SK-N-SH (cell line): ENCODE measurements at regions not wholly inside any gene's neighbourhood (a gene's known extent, or its start where the extent isn't known, plus 50 kb on each side); places are given as distances from the start of the nearest gene placed in this dataset.

ENCODE experiments used
- CTCF ChIA-PET: fragments of 300-600, 350-600 bp; formaldehyde crosslinking; extraction: SDS; loops from one replicate; lab custom pipeline; 2021; lab: Yijun Ruan, JAX
- POLR2A ChIA-PET: fragments of 350-600 bp; sonication (Branson Sonifier 250); formaldehyde crosslinking; extraction: SDS; loops from one replicate; lab custom pipeline; 2020; ENCODE audit warnings: antibody characterized with exemption, inconsistent platforms; lab: Yijun Ruan, JAX
- DNase-seq: peaks from one replicate; pipeline ENCODE4 v3.0.0; 2012
- H2AFZ ChIP-seq: fragments of 200-600 bp; sonication (generic); 2 replicates; pipeline ENCODE4 v1.8.1; 2016; ENCODE audit warnings: antibody characterized with exemption, mild to moderate bottlenecking, low read depth
- H3F3A ChIP-seq: fragments of 200-600 bp; sonication (generic); replicated peaks from 2 replicates; pipeline ENCODE3; 2016; ENCODE audit warnings: antibody characterized with exemption, mild to moderate bottlenecking; ENCODE audit not compliant: insufficient read depth
- H3K27ac ChIP-seq, 2 experiments: fragments of 200-500 bp in 1 of 2; fragments of 200-600 bp in 1 of 2; sonication (Bioruptor generic) in 1 of 2; sonication (generic), shearing (Covaris generic) in 1 of 2; 2 replicates each; pipeline versions ENCODE4 v1.5.1 to v1.6.1; 2014 to 2016; ENCODE audit warnings: low read depth in 2 of 2, inconsistent platforms in 1 of 2, low read length in 1 of 2, mild to moderate bottlenecking in 1 of 2, mixed read lengths in 1 of 2
- H3K27me3 ChIP-seq: fragments of 200-600 bp; sonication (generic), shearing (Covaris generic); 2 replicates; pipeline ENCODE4 v1.6.1; 2016; ENCODE audit warnings: mixed run types; ENCODE audit not compliant: insufficient read depth
- H3K36me3 ChIP-seq, 2 experiments: fragments of 200-500 bp in 1 of 2; fragments of 200-600 bp in 1 of 2; sonication (Bioruptor generic) in 1 of 2; sonication (generic) in 1 of 2; replicated peaks in 1 of 2; 2 replicates each; pipeline versions ENCODE3 to v1.5.1; 2014 to 2016; ENCODE audit warnings: low read length in 1 of 2, mild to moderate bottlenecking in 1 of 2; ENCODE audit not compliant: insufficient read depth in 2 of 2, control insufficient read depth in 1 of 2
- H3K4me1 ChIP-seq, 2 experiments: fragments of 200-500 bp in 1 of 2; fragments of 200-600 bp in 1 of 2; sonication (Bioruptor generic) in 1 of 2; sonication (generic), shearing (Covaris generic) in 1 of 2; 2 replicates each; pipeline versions ENCODE4 v1.5.1 to v1.6.1; 2014 to 2016; ENCODE audit warnings: low read depth in 1 of 2, low read length in 1 of 2, mixed run types in 1 of 2; ENCODE audit not compliant: insufficient read depth in 2 of 2, control insufficient read depth in 1 of 2
- H3K4me2 ChIP-seq: fragments of 200-600 bp; sonication (generic), shearing (Covaris generic); 2 replicates; pipeline ENCODE4 v1.6.1; 2017; ENCODE audit warnings: mixed run types
- H3K4me3 ChIP-seq, 2 experiments: fragments of 200-500 bp in 1 of 2; fragments of 200-600 bp in 1 of 2; sonication (Bioruptor generic) in 1 of 2; sonication (generic), shearing (Covaris generic) in 1 of 2; 2 replicates each; pipeline versions ENCODE4 v1.5.1 to v1.8.1; 2014 to 2016; ENCODE audit warnings: low read depth in 2 of 2, inconsistent platforms in 1 of 2, low read length in 1 of 2, mild to moderate bottlenecking in 1 of 2, mixed read lengths in 1 of 2, moderate library complexity in 1 of 2
- H3K79me2 ChIP-seq: fragments of 200-600 bp; sonication (generic); 2 replicates; pipeline ENCODE4 v1.8.1; 2017; ENCODE audit warnings: mild to moderate bottlenecking; ENCODE audit not compliant: insufficient read depth
- H3K9ac ChIP-seq: fragments of 200-600 bp; sonication (generic); 2 replicates; pipeline ENCODE4 v1.6.1; 2017; ENCODE audit warnings: mixed run types
- H3K9me2 ChIP-seq: fragments of 200-600 bp; sonication (generic); 2 replicates; pipeline ENCODE4 v1.6.1; 2017; ENCODE audit warnings: mixed run types
- H3K9me3 ChIP-seq: fragments of 200-600 bp; sonication (generic); 2 replicates; pipeline ENCODE4 v1.6.1; 2017; ENCODE audit warnings: mixed run types, mild to moderate bottlenecking, moderate library complexity
- H4K20me1 ChIP-seq: fragments of 200-600 bp; sonication (generic); 2 replicates; pipeline ENCODE4 v1.6.1; 2017; ENCODE audit warnings: mild to moderate bottlenecking, mixed run types; ENCODE audit not compliant: insufficient read depth
- CTCF ChIP-seq: fragments of 200-600 bp; sonication (generic); IDR thresholded peaks from 2 replicates; pipeline ENCODE4 v1.6.1; 2017; ENCODE audit warnings: antibody characterized with exemption, mild to moderate bottlenecking, moderate library complexity
- EP300 ChIP-seq, 2 experiments: IDR thresholded peaks; 2 replicates each; pipeline versions ENCODE4 v1.4.0 to v1.6.1; 2012; ENCODE audit warnings: borderline replicate concordance in 1 of 2, low read depth in 1 of 2, low read length in 1 of 2
- FOSL2 ChIP-seq: IDR thresholded peaks from 2 replicates; pipeline ENCODE4 v1.4.0; 2012; ENCODE audit warnings: low read depth, mild to moderate bottlenecking, moderate library complexity, borderline replicate concordance
- FOXJ3 ChIP-seq: sonication (generic); formaldehyde crosslinking; IDR thresholded peaks from 2 replicates; pipeline ENCODE4 v1.5.1; 2020; ENCODE audit warnings: mild to moderate bottlenecking, missing genetic modification reagents
- GABPA ChIP-seq: IDR thresholded peaks from 2 replicates; pipeline ENCODE4 v1.4.0; 2012; ENCODE audit warnings: low read depth, mild to moderate bottlenecking
- GATA2 ChIP-seq: sonication (generic); formaldehyde crosslinking; IDR thresholded peaks from 2 replicates; pipeline ENCODE4 v1.5.0; 2020; ENCODE audit warnings: mild to moderate bottlenecking, missing genetic modification reagents
- MAX ChIP-seq: IDR thresholded peaks from 2 replicates; pipeline ENCODE4 v1.4.0; 2012; ENCODE audit warnings: low read depth
- MEF2A ChIP-seq: IDR thresholded peaks from 2 replicates; pipeline ENCODE4 v1.4.0; 2012; ENCODE audit warnings: low read depth, borderline replicate concordance
- NFIC ChIP-seq: IDR thresholded peaks from 2 replicates; pipeline ENCODE4 v1.4.0; 2012; ENCODE audit warnings: borderline replicate concordance
- POLR2AphosphoS5 ChIP-seq: IDR thresholded peaks from 2 replicates; pipeline ENCODE4 v1.6.1; 2012; ENCODE audit warnings: low read depth, low read length
- SMC3 ChIP-seq: IDR thresholded peaks from 2 replicates; pipeline ENCODE4 v1.6.1; 2012; ENCODE audit warnings: low read depth, low read length, improper control_type of control experiment
- TEAD4 ChIP-seq: IDR thresholded peaks from 2 replicates; pipeline ENCODE4 v1.4.0; 2012; ENCODE audit warnings: mild to moderate bottlenecking, borderline replicate concordance; ENCODE audit not compliant: insufficient read depth
- WGBS: methylation state at CpG from one replicate; pipeline ENCODE4 v1.1.6; 2017; ENCODE audit warnings: low lambda C conversion rate; 5-methylcytosine and 5-hydroxymethylcytosine counted together
- TF ChIP-seq, protein P1 (sequence below): IDR thresholded peaks from 2 replicates; pipeline ENCODE4 v1.6.1; 2012; ENCODE audit warnings: mild to moderate bottlenecking, low read depth, low read length, moderate library complexity
- TF ChIP-seq, protein P2 (sequence below): fragments of 150-350 bp; IDR thresholded peaks from 2 replicates; pipeline ENCODE4 v1.6.1; 2017; ENCODE audit warnings: antibody characterized with exemption, low read length, low read depth, borderline replicate concordance

GRCh38 chr3:147655236-147655635 is 246.1 kb downstream of the ZIC1 start:
- Histone ChIP-seq H3K36me3 (no peaks in the 10 kb centered on the region), H3K4me3 (no peak overlapping the region), H3K27me3 (no peaks in the 10 kb centered on the region), H4K20me1 (no peaks in the 10 kb centered on the region), H2AFZ (no peak overlapping the region), H3K9ac (no peak overlapping the region), H3K27ac (no peak overlapping the region), H3K4me1 (peaks cover 0 to 3% of the 10 kb centered on the region in 2 experiments; a peak in 1 of 4 replicates), H3F3A (no peaks in the 10 kb centered on the region), H3K4me2 (no peak overlapping the region), H3K9me3 (no peaks in the 10 kb centered on the region), H3K79me2 (no peaks in the 10 kb centered on the region), H3K9me2 (no peaks in the 10 kb centered on the region)
- POLR2A ChIA-PET, result no interaction called here
- WGBS, result 56% methylated on average over 2 of the region's 2 CpGs
- CTCF ChIA-PET, result interaction anchor here (0.5 to 1.1 kb wide), 2 partner anchors 13 to 104 kb away, joined by 3 to 5 read pairs; no protein-coding TSS in a partner anchor
- no peak for TF ChIP-seq EP300 (IDR thresholded peaks at IDR 0.05; ENCODE audit: borderline replicate concordance in 1 of 2, low read depth in 1 of 2, low read length in 1 of 2)
- no peak for DNase-seq

DNA sequence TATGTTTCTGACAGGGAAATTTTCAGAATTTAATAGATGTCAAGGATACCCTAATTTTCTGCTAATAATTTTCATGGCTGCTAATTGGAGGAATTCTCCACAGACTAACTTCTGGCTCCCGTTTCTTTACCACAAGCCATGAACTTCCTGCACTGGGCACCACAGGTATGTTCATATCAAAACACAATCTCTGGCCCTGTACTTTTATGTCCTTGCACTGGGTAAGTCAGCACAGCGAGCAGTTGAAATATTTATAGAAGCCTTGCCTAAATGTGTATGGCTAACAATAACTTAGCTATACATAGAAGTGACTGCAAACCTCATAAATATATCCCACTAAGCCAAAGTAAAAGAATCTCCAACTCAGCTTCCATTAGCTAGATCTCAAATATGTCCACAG is 246.9 kb downstream of the ZIC1 start:
- no peak overlapping the region for H3K4me3 ChIP-seq
- no peak for DNase-seq
- no peaks in the 10 kb centered on the region for H3F3A ChIP-seq
- H3K9ac ChIP-seq, result no peak overlapping the region
- H3K4me1 ChIP-seq, result peaks cover 0 to 2% of the 10 kb centered on the region in 2 experiments; a peak in 1 of 4 replicates
- POLR2A ChIA-PET, result no interaction called here
- H3K79me2 ChIP-seq, result no peaks in the 10 kb centered on the region
- no peak overlapping the region for H3K27ac ChIP-seq
- 48% methylated on average over 2 of the region's 2 CpGs for WGBS
- CTCF ChIA-PET, result interaction anchor here (1.1 kb wide), 1 partner anchor 13 kb away, joined by 3 read pairs; no protein-coding TSS in a partner anchor
- no peak overlapping the region for H3K4me2 ChIP-seq
- H3K27me3 ChIP-seq, result no peaks in the 10 kb centered on the region
- no peaks in the 10 kb centered on the region for H3K9me3 ChIP-seq
- H3K9me2 ChIP-seq, result no peaks in the 10 kb centered on the region
- no peaks in the 10 kb centered on the region for H4K20me1 ChIP-seq
- TF ChIP-seq GABPA (no peak), MEF2A (no peak), CTCF (no peak), NFIC (no peak), FOXJ3 (CRISPR knock-in tag) (no peak), MAX (no peak), FOSL2 (no peak), POLR2AphosphoS5 (no peak), TEAD4 (no peak), SMC3 (no peak), GATA2 (CRISPR knock-in tag) (no peak)
- TF ChIP-seq, protein P1, sequence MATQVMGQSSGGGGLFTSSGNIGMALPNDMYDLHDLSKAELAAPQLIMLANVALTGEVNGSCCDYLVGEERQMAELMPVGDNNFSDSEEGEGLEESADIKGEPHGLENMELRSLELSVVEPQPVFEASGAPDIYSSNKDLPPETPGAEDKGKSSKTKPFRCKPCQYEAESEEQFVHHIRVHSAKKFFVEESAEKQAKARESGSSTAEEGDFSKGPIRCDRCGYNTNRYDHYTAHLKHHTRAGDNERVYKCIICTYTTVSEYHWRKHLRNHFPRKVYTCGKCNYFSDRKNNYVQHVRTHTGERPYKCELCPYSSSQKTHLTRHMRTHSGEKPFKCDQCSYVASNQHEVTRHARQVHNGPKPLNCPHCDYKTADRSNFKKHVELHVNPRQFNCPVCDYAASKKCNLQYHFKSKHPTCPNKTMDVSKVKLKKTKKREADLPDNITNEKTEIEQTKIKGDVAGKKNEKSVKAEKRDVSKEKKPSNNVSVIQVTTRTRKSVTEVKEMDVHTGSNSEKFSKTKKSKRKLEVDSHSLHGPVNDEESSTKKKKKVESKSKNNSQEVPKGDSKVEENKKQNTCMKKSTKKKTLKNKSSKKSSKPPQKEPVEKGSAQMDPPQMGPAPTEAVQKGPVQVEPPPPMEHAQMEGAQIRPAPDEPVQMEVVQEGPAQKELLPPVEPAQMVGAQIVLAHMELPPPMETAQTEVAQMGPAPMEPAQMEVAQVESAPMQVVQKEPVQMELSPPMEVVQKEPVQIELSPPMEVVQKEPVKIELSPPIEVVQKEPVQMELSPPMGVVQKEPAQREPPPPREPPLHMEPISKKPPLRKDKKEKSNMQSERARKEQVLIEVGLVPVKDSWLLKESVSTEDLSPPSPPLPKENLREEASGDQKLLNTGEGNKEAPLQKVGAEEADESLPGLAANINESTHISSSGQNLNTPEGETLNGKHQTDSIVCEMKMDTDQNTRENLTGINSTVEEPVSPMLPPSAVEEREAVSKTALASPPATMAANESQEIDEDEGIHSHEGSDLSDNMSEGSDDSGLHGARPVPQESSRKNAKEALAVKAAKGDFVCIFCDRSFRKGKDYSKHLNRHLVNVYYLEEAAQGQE, result no peak
- TF ChIP-seq, protein P2, sequence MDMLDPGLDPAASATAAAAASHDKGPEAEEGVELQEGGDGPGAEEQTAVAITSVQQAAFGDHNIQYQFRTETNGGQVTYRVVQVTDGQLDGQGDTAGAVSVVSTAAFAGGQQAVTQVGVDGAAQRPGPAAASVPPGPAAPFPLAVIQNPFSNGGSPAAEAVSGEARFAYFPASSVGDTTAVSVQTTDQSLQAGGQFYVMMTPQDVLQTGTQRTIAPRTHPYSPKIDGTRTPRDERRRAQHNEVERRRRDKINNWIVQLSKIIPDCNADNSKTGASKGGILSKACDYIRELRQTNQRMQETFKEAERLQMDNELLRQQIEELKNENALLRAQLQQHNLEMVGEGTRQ, result no peak
- no peaks in the 10 kb centered on the region for H3K36me3 ChIP-seq
- no peak overlapping the region for H2AFZ ChIP-seq
